MM.1S (cell line): ENCODE measurements at regions not wholly inside any gene's neighbourhood (a gene's known extent, or its start where the extent isn't known, plus 50 kb on each side); places are given as distances from the start of the nearest gene placed in this dataset.

ENCODE experiments used
- DNase-seq: peaks from one replicate; pipeline ENCODE4 v3.0.0-alpha.2; 2015
- H2AFZ ChIP-seq: fragments of 300-600 bp; sonication (generic); 2 replicates; pipeline ENCODE4 v1.6.0; 2016; ENCODE audit warnings: antibody characterized with exemption, low read length
- H3F3A ChIP-seq: fragments of 300-600 bp; sonication (generic); 2 replicates; pipeline ENCODE4 v1.6.1; 2016; ENCODE audit warnings: mild to moderate bottlenecking, antibody characterized with exemption, low read length, moderate library complexity, mixed read lengths; ENCODE audit not compliant: insufficient read depth
- H3K27ac ChIP-seq: fragments of 300-600 bp; sonication (generic); 2 replicates; pipeline ENCODE4 v1.5.1; 2016; ENCODE audit warnings: mild to moderate bottlenecking, low read length
- H3K27me3 ChIP-seq: fragments of 300-600 bp; sonication (generic); replicated peaks from 2 replicates; pipeline ENCODE4 v1.6.0; 2016; ENCODE audit warnings: low read length; ENCODE audit not compliant: insufficient read depth
- H3K36me3 ChIP-seq: fragments of 300-600 bp; sonication (generic); replicated peaks from 2 replicates; pipeline ENCODE4 v1.6.1; 2016; ENCODE audit warnings: mild to moderate bottlenecking, low read length, mixed read lengths; ENCODE audit not compliant: insufficient read depth
- H3K4me1 ChIP-seq: fragments of 300-600 bp; sonication (generic); 2 replicates; pipeline ENCODE4 v1.6.1; 2016; ENCODE audit warnings: low read length, mixed read lengths
- H3K4me2 ChIP-seq: fragments of 300-600 bp; sonication (generic); 2 replicates; pipeline ENCODE4 v1.6.0; 2016; ENCODE audit warnings: low read depth, low read length
- H3K4me3 ChIP-seq: fragments of 300-600 bp; sonication (generic); 2 replicates; pipeline ENCODE4 v1.5.1; 2016; ENCODE audit warnings: low read length, mixed read lengths
- H3K79me2 ChIP-seq: fragments of 300-600 bp; sonication (generic); 2 replicates; pipeline ENCODE4 v1.6.1; 2016; ENCODE audit warnings: mixed run types, low read length, mixed read lengths
- H3K9ac ChIP-seq: fragments of 300-600 bp; sonication (generic); 2 replicates; pipeline ENCODE4 v1.6.1; 2016; ENCODE audit warnings: low read length, mixed read lengths
- H3K9me2 ChIP-seq: fragments of 300-600 bp; sonication (generic); replicated peaks from 2 replicates; pipeline ENCODE4 v1.6.1; 2016; ENCODE audit warnings: mild to moderate bottlenecking, low read length, mixed read lengths; ENCODE audit not compliant: insufficient read depth
- H3K9me3 ChIP-seq: fragments of 300-600 bp; sonication (generic); replicated peaks from 2 replicates; pipeline ENCODE4 v1.6.1; 2016; ENCODE audit warnings: mild to moderate bottlenecking, low read length, mixed read lengths; ENCODE audit not compliant: insufficient read depth
- H4K20me1 ChIP-seq: fragments of 300-600 bp; sonication (generic); 2 replicates; pipeline ENCODE4 v1.6.1; 2016; ENCODE audit warnings: mild to moderate bottlenecking, low read length, moderate library complexity, mixed read lengths; ENCODE audit not compliant: insufficient read depth
- EZH2 ChIP-seq: fragments of 300-600 bp; sonication (generic); optimal IDR thresholded peaks from 2 replicates; pipeline ENCODE3; 2017; ENCODE audit warnings: low read depth, mild to moderate bottlenecking, antibody characterized with exemption, low read length, mixed read lengths
- EZH2phosphoT487 ChIP-seq: fragments of 300-600 bp; sonication (generic); IDR thresholded peaks from 2 replicates; pipeline ENCODE4 v1.6.1; 2018; ENCODE audit warnings: antibody characterized with exemption, low read length
- TF ChIP-seq, protein P1 (sequence below): fragments of 300-600 bp; sonication (generic); IDR thresholded peaks from 2 replicates; pipeline ENCODE4 v1.5.1; 2016; ENCODE audit warnings: antibody characterized with exemption, low read length, mixed read lengths

DNA sequence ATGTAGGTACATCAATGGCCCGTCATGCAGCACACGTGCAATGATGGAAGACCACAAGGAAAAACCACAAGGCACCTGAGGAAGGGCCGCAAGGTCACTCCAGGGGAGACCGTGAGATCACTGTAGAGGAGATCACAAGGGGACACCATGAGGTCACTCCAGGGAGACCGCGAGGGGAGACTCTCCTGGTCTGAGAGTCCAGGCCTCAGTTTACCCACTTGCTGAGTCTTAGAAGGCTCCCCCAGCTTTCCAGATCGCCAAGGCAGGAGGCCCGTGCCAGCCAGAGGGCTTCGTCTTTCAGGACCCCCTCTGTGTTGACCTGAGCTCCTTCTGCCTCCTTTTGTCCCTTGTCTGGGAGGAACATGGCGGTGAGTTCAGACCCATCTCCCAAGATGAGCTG is 232.2 kb downstream of the ERMARD start:
- Histone ChIP-seq H3K9me3 (no peaks in the 10 kb centered on the region), H3K27ac (no peak overlapping the region)
- TF ChIP-seq EZH2 (no peak), EZH2phosphoT487 (no peak)
- TF ChIP-seq, protein P1, sequence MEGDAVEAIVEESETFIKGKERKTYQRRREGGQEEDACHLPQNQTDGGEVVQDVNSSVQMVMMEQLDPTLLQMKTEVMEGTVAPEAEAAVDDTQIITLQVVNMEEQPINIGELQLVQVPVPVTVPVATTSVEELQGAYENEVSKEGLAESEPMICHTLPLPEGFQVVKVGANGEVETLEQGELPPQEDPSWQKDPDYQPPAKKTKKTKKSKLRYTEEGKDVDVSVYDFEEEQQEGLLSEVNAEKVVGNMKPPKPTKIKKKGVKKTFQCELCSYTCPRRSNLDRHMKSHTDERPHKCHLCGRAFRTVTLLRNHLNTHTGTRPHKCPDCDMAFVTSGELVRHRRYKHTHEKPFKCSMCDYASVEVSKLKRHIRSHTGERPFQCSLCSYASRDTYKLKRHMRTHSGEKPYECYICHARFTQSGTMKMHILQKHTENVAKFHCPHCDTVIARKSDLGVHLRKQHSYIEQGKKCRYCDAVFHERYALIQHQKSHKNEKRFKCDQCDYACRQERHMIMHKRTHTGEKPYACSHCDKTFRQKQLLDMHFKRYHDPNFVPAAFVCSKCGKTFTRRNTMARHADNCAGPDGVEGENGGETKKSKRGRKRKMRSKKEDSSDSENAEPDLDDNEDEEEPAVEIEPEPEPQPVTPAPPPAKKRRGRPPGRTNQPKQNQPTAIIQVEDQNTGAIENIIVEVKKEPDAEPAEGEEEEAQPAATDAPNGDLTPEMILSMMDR = no peak

DNA sequence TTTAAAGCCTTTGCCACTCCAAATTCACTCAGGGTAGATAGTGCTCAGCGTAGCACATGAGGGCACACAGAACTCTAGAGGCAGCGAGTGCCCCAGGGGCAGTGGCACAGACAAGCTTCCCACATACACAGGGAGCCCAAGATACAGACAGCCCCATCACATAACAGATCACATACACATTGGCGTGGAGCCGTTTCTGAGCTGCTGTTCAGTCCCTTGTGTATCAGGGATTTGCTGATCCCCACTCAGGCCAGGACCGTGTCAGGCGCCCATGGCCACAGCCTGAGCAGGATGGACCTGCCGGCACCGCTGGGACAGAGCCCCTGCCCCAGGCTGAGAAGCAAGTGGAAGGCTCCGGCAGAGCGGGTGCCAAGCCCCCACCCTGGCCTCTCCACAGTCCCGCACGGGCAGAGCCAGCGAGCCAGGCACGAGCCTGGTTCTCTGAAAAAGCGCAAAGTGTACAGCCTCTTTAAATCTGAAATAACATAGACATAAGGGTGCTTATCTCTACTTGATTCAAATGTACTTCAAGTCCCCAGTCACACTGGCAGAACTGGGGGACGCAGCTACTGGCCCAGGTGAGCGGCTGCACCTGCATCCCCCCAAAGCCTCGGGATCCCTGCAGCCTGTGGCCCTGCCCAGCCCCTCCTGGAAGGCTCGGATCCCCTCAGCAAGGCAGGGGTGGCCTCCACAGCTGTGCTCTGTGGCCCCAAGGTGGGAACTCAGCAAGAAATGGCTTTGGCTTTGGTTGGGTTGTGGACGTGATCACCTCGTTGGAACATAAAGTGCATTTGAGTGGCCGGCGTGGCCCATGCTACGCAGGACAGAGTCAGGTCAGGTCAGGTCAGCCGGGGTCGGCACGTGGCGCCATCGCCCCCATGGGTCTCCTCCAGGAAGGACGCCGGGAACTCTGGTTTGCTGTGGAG is 231.3 kb downstream of the ERMARD start:
- no peak for TF ChIP-seq EZH2
- TF ChIP-seq, protein P1 = no peak
- TF ChIP-seq EZH2phosphoT487 = no peak

More for the DNA sequence above, 232.2 kb downstream of the ERMARD start:
- Histone ChIP-seq H3K36me3 (no peaks in the 10 kb centered on the region), H3K9ac (no peak overlapping the region), H3F3A (no peaks in the 10 kb centered on the region), H3K9me2 (no peaks in the 10 kb centered on the region), H2AFZ (no peak overlapping the region), H3K27me3 (no peaks in the 10 kb centered on the region; the same call in 1 of the 2 replicates), H3K79me2 (no peaks in the 10 kb centered on the region), H3K4me3 (no peak overlapping the region), H4K20me1 (no peaks in the 10 kb centered on the region), H3K4me2 (no peak overlapping the region), H3K4me1 (no peaks in the 10 kb centered on the region)
- DNase-seq = no peak

DNA sequence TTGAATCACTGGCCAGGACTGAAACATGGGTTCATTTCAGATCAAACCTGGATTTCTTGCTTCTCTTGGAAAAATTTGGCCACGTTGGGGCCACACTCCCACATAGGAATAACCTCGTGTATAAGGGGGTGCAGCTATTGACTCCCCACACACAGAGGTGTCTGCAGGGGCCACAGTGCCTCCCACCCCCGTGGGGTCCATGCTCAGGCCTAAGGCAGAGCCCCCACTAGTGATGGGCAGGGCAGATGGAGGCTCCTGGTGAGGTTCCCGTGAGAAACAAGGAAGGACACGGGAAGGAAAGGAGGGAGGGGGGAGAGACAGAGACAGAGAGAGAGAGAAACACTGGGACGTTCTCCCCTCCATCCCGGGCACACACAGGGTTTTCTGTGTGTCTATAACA is 230.5 kb downstream of the ERMARD start:
- H4K20me1 ChIP-seq = no peaks in the 10 kb centered on the region

More for the DNA sequence above, 231.3 kb downstream of the ERMARD start:
- no peak overlapping the region for H3K4me2 ChIP-seq
- no peaks in the 10 kb centered on the region for H3K4me1 ChIP-seq
- H3K27me3 ChIP-seq = no peaks in the 10 kb centered on the region; the same call in 1 of the 2 replicates
- H3K27ac ChIP-seq = no peak overlapping the region
- no peaks in the 10 kb centered on the region for H3K9me3 ChIP-seq
- no peaks in the 10 kb centered on the region for H3K9me2 ChIP-seq
- H4K20me1 ChIP-seq = no peaks in the 10 kb centered on the region
- no peaks in the 10 kb centered on the region for H3F3A ChIP-seq
- H3K4me3 ChIP-seq = no peak overlapping the region
- DNase-seq = no peak
- no peak overlapping the region for H2AFZ ChIP-seq
- no peaks in the 10 kb centered on the region for H3K36me3 ChIP-seq
- H3K9ac ChIP-seq = no peak overlapping the region
- no peaks in the 10 kb centered on the region for H3K79me2 ChIP-seq

More for the DNA sequence above, 230.5 kb downstream of the ERMARD start:
- Histone ChIP-seq H3F3A (no peaks in the 10 kb centered on the region), H2AFZ (no peak overlapping the region), H3K4me3 (no peak overlapping the region), H3K9me3 (no peaks in the 10 kb centered on the region), H3K36me3 (no peaks in the 10 kb centered on the region), H3K4me2 (no peak overlapping the region), H3K27me3 (no peaks in the 10 kb centered on the region; the same call in none of the 2 replicates), H3K9me2 (no peaks in the 10 kb centered on the region), H3K79me2 (no peaks in the 10 kb centered on the region), H3K27ac (no peak overlapping the region), H3K9ac (no peak overlapping the region), H3K4me1 (no peaks in the 10 kb centered on the region)
- TF ChIP-seq EZH2 (no peak), EZH2phosphoT487 (no peak)
- TF ChIP-seq, protein P1 = no peak
- no peak for DNase-seq
